Stomach smooth muscle (tissue), 2 donors: ENCODE measurements at regions not wholly inside any gene's neighbourhood (a gene's known extent, or its start where the extent isn't known, plus 50 kb on each side); places are given as distances from the start of the nearest gene placed in this dataset.
"Not testable (repeated sequence)": the region's sequence is repeated elsewhere in the genome, so short reads cannot be mapped to it uniquely, and the experiment has no call there.

Experiments
- H3K27ac ChIP-seq: one replicate; pipeline ENCODE4 v1.7.0; 2013; ENCODE audit warnings: mild to moderate bottlenecking, low read length, inconsistent platforms
- H3K27me3 ChIP-seq, 2 donors: one replicate each; pipeline ENCODE4 v1.7.0; 2013; ENCODE audit warnings: low read length in 2 of 2; ENCODE audit not compliant: insufficient read depth in 2 of 2, control insufficient read depth in 1 of 2
- H3K36me3 ChIP-seq, 2 donors: one replicate each; pipeline ENCODE4 v1.7.0; 2013; ENCODE audit warnings: low read length in 2 of 2; ENCODE audit not compliant: control insufficient read depth in 2 of 2, insufficient read depth in 2 of 2
- H3K4me1 ChIP-seq: one replicate; pipeline ENCODE4 v1.7.0; 2013; ENCODE audit warnings: low read length; ENCODE audit not compliant: control insufficient read depth, insufficient read depth
- H3K4me3 ChIP-seq, 2 donors: one replicate each; pipeline ENCODE4 v1.7.0; 2013; ENCODE audit warnings: low read length in 2 of 2
- H3K9ac ChIP-seq, 2 donors: one replicate each; pipeline ENCODE4 v1.7.0; 2013; ENCODE audit warnings: low read length in 2 of 2, mild to moderate bottlenecking in 1 of 2
- H3K9me3 ChIP-seq, 2 donors: one replicate each; pipeline ENCODE4 v1.7.0; 2013; ENCODE audit warnings: low read length in 2 of 2; ENCODE audit not compliant: control insufficient read depth in 2 of 2
- donor health status: healthy.
- donor health status: Pancreatic carcinoma.

GRCh38 chr7:150047772-150048171 is 174.0 kb downstream of the ATP6V0E2 start:
- Histone ChIP-seq H3K9ac (peak overlapping the region in 1 of 2 donors; percentile 33), H3K4me3 (peak overlapping the region; percentile 40 to 60)
- H3K36me3 ChIP-seq, H3K4me1 ChIP-seq, H3K9me3 ChIP-seq, H3K27me3 ChIP-seq, H3K27ac ChIP-seq: not testable (repeated sequence)

DNA sequence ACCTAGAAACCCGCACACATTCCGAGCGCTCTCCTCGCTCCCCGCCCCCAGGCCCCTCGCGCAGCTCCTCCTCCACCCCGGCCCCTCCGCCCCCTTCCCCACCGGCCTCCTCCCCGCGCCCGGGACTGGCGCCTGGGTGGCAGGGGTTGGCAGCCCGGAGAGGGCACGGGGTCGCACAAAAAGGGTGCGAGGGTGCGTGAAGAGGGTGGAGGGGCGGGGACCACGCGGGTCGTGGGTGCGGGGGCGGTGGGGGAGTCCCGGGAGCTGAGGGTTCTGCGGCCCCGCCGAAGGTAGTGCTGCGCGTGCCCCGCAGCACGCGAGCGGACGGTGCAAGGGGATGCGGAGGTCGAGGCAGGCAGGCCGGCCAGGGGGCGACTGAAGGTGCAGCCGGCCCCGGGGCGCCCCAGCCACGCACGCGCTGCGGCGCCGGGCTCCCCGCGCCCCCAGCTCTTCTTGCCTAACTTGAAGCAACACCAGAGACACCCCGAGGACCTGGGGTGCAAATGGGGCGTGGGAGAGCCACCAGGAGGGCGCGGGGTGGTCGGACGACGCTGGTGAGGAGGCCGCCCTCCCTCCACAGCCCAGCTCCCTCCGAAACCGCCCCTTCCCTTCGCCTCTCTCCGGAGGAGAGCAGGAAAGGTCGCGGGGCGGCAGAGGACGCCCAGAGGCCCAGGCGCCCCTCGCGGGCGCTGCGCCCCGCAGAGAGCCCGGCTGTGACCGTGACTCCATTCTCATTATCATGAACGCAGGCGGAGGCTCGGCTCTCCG is 174.7 kb downstream of the ATP6V0E2 start:
- not testable (repeated sequence) for H3K4me1 ChIP-seq, H3K27ac ChIP-seq, H3K36me3 ChIP-seq, H3K9me3 ChIP-seq, H3K27me3 ChIP-seq
- Histone ChIP-seq H3K9ac (peak overlapping the region in 1 of 2 donors; percentile 37), H3K4me3 (peak overlapping the region; percentile 40 to 63)

DNA sequence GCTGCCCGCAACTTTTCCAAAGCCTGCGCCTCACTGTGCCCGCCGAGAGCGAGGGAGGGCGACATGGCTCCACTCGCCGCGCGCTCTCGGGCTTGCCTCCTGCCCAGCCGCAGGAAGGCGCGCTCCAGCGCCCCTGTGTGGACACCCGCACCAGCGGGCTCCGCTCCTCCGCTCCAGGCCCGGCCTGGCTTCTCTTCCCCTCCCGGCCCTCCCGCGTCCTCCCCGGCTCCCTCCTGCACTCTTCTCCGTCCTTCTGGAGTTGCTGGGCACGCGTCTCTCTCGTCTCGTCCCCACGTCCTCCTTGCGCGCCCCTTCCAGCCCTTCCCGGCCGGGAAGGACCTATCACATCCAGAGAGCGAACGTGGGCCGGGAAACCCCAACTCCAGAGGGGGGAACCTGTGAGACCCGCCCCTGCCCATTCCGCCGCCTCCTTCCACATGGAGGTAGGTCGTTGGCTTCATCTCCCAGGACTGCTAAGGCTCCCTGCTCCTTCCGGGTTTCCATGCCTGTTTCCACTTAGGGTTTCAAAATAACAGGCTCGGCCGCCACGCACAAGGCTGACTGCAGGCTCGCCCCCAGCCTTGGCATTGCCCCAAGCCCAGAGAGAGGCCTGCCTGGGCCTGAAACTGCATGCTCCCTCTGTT is 175.4 kb downstream of the ATP6V0E2 start:
- H3K27me3 ChIP-seq, H3K4me1 ChIP-seq, H3K9me3 ChIP-seq, H3K36me3 ChIP-seq, H3K27ac ChIP-seq: not testable (repeated sequence)
- Histone ChIP-seq H3K4me3 (peak overlapping the region; percentile 40 to 63), H3K9ac (peak overlapping the region; percentile 42 to 48)

DNA sequence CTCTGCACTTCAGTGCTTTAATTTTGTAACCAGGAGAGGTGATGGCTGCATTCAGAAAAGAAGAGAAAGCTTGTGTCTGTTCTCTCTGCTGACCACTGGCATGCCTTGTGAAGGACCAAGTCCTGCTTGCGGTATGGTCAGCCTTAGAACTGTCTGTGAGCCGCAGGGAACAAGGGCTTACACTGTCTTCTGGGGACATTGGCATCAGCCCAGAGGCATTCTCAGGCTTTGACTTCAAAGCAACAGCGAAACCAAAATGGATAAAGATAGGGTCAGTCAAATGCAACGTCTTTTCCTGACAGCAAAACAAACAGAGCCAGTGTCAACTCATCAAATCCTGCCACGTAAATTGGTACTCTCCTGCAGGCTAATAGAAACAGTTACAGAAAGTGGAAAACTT is 179.6 kb downstream of the ATP6V0E2 start:
- H3K36me3 ChIP-seq, H3K9me3 ChIP-seq, H3K9ac ChIP-seq, H3K27ac ChIP-seq, H3K4me3 ChIP-seq, H3K27me3 ChIP-seq, H3K4me1 ChIP-seq: not testable (repeated sequence)

DNA sequence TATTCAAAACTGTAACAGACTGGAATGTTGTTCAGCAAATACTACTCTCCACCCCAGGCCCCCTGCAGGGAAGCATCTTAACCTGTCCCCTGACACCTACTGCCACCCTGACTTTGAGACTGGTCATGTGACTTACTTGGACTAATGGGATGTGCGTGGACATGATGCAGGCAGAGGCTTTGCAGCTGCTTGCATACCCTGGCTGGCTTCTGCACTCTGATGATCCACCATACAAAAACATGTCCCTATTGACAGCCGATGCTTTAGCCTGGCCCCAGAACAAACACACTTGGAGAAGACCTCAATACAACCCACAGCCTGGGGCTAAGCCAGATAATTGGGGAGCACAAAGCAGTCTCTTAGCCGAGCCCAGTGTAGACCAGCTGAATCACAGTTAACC is 180.5 kb downstream of the ATP6V0E2 start:
- not testable (repeated sequence) for H3K36me3 ChIP-seq, H3K27ac ChIP-seq, H3K9ac ChIP-seq, H3K9me3 ChIP-seq, H3K27me3 ChIP-seq, H3K4me1 ChIP-seq, H3K4me3 ChIP-seq

- H3K4me3 ChIP-seq, H3K36me3 ChIP-seq, H3K4me1 ChIP-seq, H3K9ac ChIP-seq, H3K27me3 ChIP-seq, H3K27ac ChIP-seq, H3K9me3 ChIP-seq: not testable (repeated sequence)
Measured at GRCh38 chr7:150060259-150061221, 186.8 kb downstream of the ATP6V0E2 start.

- H3K9me3 ChIP-seq, H3K9ac ChIP-seq, H3K4me3 ChIP-seq, H3K36me3 ChIP-seq, H3K4me1 ChIP-seq, H3K27me3 ChIP-seq, H3K27ac ChIP-seq: not testable (repeated sequence)
Measured at GRCh38 chr7:150063195-150063594, 189.4 kb downstream of the ATP6V0E2 start.

DNA sequence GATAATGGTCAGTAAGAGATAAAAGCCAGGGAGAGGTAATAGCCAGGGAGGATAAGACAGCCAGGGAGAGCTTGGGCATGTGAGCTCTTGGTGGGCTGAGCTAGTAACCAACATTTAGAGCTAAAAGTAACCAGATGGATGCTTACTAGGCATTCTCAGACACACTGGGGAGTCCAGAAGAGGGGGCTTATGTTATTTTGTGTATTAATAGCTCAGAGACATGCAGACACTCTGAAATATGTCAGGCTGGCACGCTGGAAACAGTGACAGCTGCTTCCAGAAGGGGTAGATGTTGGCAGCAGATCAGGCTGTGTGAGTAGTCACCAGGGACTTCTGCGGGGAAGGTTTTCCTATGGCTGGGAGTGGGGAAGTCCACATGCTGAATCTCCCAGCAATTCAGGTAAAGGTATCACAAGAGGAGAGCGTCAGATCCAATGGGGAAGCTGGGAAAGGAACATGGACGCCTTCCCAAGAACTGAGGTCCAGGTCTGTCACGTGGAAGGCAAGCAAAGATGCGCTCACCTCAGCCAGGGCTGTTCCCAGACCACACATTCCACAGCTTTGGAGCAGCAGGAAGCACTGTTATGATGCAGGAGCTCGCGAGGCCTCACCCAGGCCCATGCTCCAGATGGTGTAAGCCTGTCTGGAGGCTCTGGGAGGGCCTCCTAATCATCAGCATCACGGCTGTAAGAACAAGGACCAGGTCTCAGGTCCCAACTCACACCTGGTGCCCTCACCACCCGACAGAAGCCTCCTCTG is 196.0 kb downstream of the ATP6V0E2 start:
- not testable (repeated sequence) for H3K4me1 ChIP-seq, H3K4me3 ChIP-seq, H3K9me3 ChIP-seq, H3K27me3 ChIP-seq, H3K27ac ChIP-seq, H3K9ac ChIP-seq, H3K36me3 ChIP-seq

DNA sequence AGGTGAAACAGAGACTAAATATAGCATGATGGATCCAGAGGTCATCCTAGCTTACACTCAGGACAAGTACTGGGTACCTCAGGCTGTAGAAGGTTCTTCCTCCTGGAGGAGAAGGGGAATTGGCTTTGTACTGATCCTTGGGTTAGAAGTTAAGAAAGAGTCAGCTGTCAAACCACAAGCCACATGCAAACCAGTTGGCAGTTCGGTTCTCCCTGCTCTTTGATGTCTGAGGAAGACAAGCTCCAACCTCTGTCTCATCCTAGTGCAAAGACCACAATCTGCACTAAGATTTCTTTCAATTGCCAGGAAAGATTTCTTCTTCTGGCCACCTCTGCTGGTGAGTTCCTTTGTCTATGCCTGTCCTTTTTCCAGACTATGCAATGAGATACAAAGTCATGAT is 203.8 kb downstream of the ATP6V0E2 start:
- not testable (repeated sequence) for H3K9ac ChIP-seq

DNA sequence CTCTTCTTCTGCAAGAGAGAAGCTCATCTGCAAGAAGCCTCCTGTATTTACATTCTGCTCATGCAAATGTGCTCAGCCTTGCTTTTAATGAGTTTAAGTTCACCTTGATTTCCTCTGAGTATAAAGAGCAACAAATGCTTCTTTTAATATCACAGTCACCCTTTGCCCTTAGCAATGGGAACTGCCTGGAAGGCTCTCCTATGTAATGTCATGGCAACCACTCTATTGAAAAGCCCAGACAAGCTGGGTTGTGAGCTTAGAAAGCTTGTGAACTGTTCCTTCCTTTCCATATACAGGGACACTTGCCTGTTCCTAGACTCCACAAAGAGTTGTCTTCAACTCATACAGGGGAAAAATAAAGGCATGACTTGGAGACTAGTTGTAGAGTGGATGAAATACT is 208.1 kb downstream of the ATP6V0E2 start:
- not testable (repeated sequence) for H3K9me3 ChIP-seq, H3K4me1 ChIP-seq, H3K27me3 ChIP-seq, H3K36me3 ChIP-seq, H3K9ac ChIP-seq, H3K27ac ChIP-seq, H3K4me3 ChIP-seq

More for the DNA sequence above, 203.8 kb downstream of the ATP6V0E2 start:
- not testable (repeated sequence) for H3K27ac ChIP-seq, H3K4me3 ChIP-seq, H3K9me3 ChIP-seq, H3K4me1 ChIP-seq, H3K27me3 ChIP-seq, H3K36me3 ChIP-seq
